Testis (tissue), 2 donors: ENCODE measurements at regions not wholly inside any gene's neighbourhood (a gene's known extent, or its start where the extent isn't known, plus 50 kb on each side); places are given as distances from the start of the nearest gene placed in this dataset.

ENCODE experiments used
- POLR2A ChIP-seq: fragments of 450-650 bp; IDR thresholded peaks from one replicate; pipeline ENCODE4 v1.6.1; 2017; ENCODE audit warnings: antibody characterized with exemption, mild to moderate bottlenecking, moderate library complexity
- TF ChIP-seq, protein P1 (sequence below), 3 experiments: fragments of 450-650 bp in 2 of 3; fragments of 200-600 bp in 1 of 3; sonication (generic) in 1 of 3; IDR thresholded peaks; one replicate each; pipeline ENCODE4 v1.5.1; 2016 to 2019; ENCODE audit warnings: antibody characterized with exemption in 3 of 3, mild to moderate bottlenecking in 2 of 3, moderate library complexity in 1 of 3

DNA sequence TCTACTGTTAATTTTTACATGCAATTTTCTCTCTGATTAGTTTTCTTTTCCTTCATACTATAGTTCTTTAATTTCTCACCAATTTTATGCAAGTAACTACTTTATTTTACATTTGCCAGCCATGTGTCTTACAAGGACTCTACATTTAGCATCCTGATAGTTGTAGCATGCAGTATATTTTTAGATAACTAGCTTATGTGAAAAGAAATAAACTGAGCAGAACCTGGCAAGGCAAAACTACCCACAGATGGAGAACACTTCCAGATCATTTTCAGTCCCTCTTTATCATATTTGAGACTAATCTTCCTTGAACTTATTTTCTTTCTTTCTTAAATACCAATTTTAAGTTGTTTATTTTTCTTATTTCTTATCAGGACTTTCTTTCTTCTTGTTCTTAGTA lies 943.6 kb downstream of the LRFN5 start:
- TF ChIP-seq, protein P1, sequence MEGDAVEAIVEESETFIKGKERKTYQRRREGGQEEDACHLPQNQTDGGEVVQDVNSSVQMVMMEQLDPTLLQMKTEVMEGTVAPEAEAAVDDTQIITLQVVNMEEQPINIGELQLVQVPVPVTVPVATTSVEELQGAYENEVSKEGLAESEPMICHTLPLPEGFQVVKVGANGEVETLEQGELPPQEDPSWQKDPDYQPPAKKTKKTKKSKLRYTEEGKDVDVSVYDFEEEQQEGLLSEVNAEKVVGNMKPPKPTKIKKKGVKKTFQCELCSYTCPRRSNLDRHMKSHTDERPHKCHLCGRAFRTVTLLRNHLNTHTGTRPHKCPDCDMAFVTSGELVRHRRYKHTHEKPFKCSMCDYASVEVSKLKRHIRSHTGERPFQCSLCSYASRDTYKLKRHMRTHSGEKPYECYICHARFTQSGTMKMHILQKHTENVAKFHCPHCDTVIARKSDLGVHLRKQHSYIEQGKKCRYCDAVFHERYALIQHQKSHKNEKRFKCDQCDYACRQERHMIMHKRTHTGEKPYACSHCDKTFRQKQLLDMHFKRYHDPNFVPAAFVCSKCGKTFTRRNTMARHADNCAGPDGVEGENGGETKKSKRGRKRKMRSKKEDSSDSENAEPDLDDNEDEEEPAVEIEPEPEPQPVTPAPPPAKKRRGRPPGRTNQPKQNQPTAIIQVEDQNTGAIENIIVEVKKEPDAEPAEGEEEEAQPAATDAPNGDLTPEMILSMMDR (IDR thresholded peaks at IDR 0.05), result no peak
- TF ChIP-seq POLR2A, result no peak
